OCI-LY1 (cell line): ENCODE measurements at regions not wholly inside any gene's neighbourhood (a gene's known extent, or its start where the extent isn't known, plus 50 kb on each side); places are given as distances from the start of the nearest gene placed in this dataset.

Source experiments
- H2AFZ ChIP-seq: fragments of 200-600 bp; sonication (generic), shearing (Covaris generic); 2 replicates; pipeline ENCODE4 v1.6.0; 2014; ENCODE audit warnings: antibody characterized with exemption, mild to moderate bottlenecking, low read length
- H3F3A ChIP-seq: fragments of 200-600 bp; sonication (generic), shearing (Covaris generic); 2 replicates; pipeline ENCODE4 v1.6.0; 2014; ENCODE audit warnings: mild to moderate bottlenecking, antibody characterized with exemption, low read length, moderate library complexity; ENCODE audit not compliant: insufficient read depth
- H3K27ac ChIP-seq: fragments of 200-600 bp; sonication (generic); 2 replicates; pipeline ENCODE4 v1.5.1; 2014; ENCODE audit warnings: low read length, mixed run types, mild to moderate bottlenecking, low read depth; ENCODE audit not compliant: poor library complexity, severe bottlenecking
- H3K27me3 ChIP-seq: fragments of 200-600 bp; sonication (generic); 2 replicates; pipeline ENCODE4 v1.6.0; 2014; ENCODE audit warnings: antibody characterized with exemption, mild to moderate bottlenecking, low read length, moderate library complexity; ENCODE audit not compliant: insufficient read depth
- H3K36me3 ChIP-seq: fragments of 200-600 bp; sonication (generic); 2 replicates; pipeline ENCODE4 v1.6.1; 2014; ENCODE audit warnings: mild to moderate bottlenecking, antibody characterized with exemption, low read length, moderate library complexity, mixed read lengths; ENCODE audit not compliant: insufficient read depth
- H3K4me1 ChIP-seq: fragments of 200-600 bp; sonication (generic); 2 replicates; pipeline ENCODE4 v1.5.1; 2014; ENCODE audit warnings: mild to moderate bottlenecking, low read length, moderate library complexity; ENCODE audit not compliant: insufficient read depth, severe bottlenecking
- H3K4me2 ChIP-seq: fragments of 200-600 bp; sonication (generic), shearing (Covaris generic); 2 replicates; pipeline ENCODE4 v1.6.1; 2014; ENCODE audit warnings: low read length
- H3K4me3 ChIP-seq: fragments of 200-600 bp; sonication (generic); 2 replicates; pipeline ENCODE4 v1.5.1; 2014; ENCODE audit warnings: low read length, low read depth, mild to moderate bottlenecking, mixed read lengths; ENCODE audit not compliant: poor library complexity, severe bottlenecking
- H3K79me2 ChIP-seq: fragments of 200-600 bp; shearing (Covaris generic); 2 replicates; pipeline ENCODE4 v1.6.1; 2016; ENCODE audit warnings: mixed run types, low read length, mixed read lengths; ENCODE audit not compliant: insufficient read depth
- H3K9ac ChIP-seq: fragments of 200-600 bp; sonication (generic), shearing (Covaris generic); 2 replicates; pipeline ENCODE4 v1.6.1; 2014; ENCODE audit warnings: mild to moderate bottlenecking, low read length, mixed read lengths
- H3K9me2 ChIP-seq: fragments of 200-600 bp; sonication (generic), shearing (Covaris generic); 2 replicates; pipeline ENCODE4 v1.6.1; 2014; ENCODE audit warnings: low read depth, mild to moderate bottlenecking, low read length, mixed read lengths
- H3K9me3 ChIP-seq: fragments of 200-600 bp; shearing (Covaris generic); 2 replicates; pipeline ENCODE4 v1.6.1; 2014; ENCODE audit warnings: low read length, mixed read lengths
- H4K20me1 ChIP-seq: fragments of 200-600 bp; sonication (generic), shearing (Covaris generic); 2 replicates; pipeline ENCODE4 v1.6.0; 2016; ENCODE audit warnings: mild to moderate bottlenecking, low read length; ENCODE audit not compliant: insufficient read depth
- EZH2 ChIP-seq: fragments of 200-600 bp; sonication (generic), shearing (Covaris generic); IDR thresholded peaks from 2 replicates; pipeline ENCODE4 v1.8.0; 2017; ENCODE audit warnings: borderline replicate concordance, mixed run types, mild to moderate bottlenecking, antibody characterized with exemption, low read length, moderate library complexity, mixed read lengths
- TF ChIP-seq, protein P1 (sequence below): fragments of 200-600 bp; sonication (generic), shearing (Covaris generic); IDR thresholded peaks from 2 replicates; pipeline ENCODE4 v1.5.1; 2017; ENCODE audit warnings: mild to moderate bottlenecking, antibody characterized with exemption, low read length, moderate library complexity, mixed read lengths

DNA sequence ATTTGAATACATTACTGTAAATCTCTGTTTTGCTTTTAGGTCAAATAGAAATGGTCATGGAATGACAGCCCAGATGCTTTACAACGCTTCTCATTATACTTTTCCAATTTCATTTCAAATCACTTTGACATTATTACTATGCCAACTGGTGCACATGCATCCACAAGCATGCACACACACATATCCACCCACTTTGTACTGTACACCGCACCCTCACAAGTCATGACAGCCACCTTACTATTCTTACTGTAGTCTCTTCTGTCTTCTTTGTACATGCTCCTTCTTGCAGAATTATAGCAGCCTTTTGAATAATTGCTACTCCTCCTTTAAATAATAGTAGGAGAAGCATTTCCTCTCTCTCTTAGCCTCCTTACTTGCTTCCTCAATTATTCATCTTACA lies 1361.4 kb downstream of the ROBO1 start:
- no peak overlapping the region for H2AFZ ChIP-seq
- no peak for TF ChIP-seq EZH2
- TF ChIP-seq, protein P1, sequence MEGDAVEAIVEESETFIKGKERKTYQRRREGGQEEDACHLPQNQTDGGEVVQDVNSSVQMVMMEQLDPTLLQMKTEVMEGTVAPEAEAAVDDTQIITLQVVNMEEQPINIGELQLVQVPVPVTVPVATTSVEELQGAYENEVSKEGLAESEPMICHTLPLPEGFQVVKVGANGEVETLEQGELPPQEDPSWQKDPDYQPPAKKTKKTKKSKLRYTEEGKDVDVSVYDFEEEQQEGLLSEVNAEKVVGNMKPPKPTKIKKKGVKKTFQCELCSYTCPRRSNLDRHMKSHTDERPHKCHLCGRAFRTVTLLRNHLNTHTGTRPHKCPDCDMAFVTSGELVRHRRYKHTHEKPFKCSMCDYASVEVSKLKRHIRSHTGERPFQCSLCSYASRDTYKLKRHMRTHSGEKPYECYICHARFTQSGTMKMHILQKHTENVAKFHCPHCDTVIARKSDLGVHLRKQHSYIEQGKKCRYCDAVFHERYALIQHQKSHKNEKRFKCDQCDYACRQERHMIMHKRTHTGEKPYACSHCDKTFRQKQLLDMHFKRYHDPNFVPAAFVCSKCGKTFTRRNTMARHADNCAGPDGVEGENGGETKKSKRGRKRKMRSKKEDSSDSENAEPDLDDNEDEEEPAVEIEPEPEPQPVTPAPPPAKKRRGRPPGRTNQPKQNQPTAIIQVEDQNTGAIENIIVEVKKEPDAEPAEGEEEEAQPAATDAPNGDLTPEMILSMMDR, result no peak
- H4K20me1 ChIP-seq, result no peaks in the 10 kb centered on the region
- H3K4me2 ChIP-seq, result no peak overlapping the region
- no peaks in the 10 kb centered on the region for H3K36me3 ChIP-seq
- H3K27ac ChIP-seq, result no peak overlapping the region
- no peaks in the 10 kb centered on the region for H3K27me3 ChIP-seq
- no peak overlapping the region for H3K4me3 ChIP-seq
- H3F3A ChIP-seq, result no peaks in the 10 kb centered on the region
- no peaks in the 10 kb centered on the region for H3K9me2 ChIP-seq
- no peaks in the 10 kb centered on the region for H3K4me1 ChIP-seq
- no peaks in the 10 kb centered on the region for H3K79me2 ChIP-seq
- H3K9me3 ChIP-seq, result no peaks in the 10 kb centered on the region
- H3K9ac ChIP-seq, result no peak overlapping the region

DNA sequence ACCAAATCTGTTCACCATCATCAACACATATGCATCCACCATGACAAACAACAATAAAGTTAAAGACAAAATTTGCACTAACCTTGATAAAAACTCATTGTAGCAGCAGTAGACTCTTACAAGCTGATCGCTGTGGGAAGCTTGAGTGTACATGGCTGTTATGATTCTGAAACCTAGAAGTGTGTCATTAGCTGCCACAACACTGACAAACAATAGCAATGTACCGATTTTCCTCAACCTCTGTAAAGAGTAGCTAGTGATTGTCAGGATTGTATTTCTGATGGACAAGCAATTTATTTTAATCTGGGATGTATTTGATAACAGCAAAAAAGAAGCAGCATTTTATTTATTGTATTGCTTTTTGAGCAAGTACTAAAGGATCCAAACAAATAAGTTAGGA lies 1357.7 kb downstream of the ROBO1 start:
- Histone ChIP-seq H3K9ac (no peak overlapping the region), H3F3A (no peaks in the 10 kb centered on the region), H3K27me3 (no peaks in the 10 kb centered on the region), H3K4me3 (no peak overlapping the region), H3K4me1 (no peaks in the 10 kb centered on the region), H3K36me3 (no peaks in the 10 kb centered on the region), H4K20me1 (no peaks in the 10 kb centered on the region), H2AFZ (no peak overlapping the region), H3K9me2 (no peaks in the 10 kb centered on the region), H3K79me2 (no peaks in the 10 kb centered on the region), H3K9me3 (no peaks in the 10 kb centered on the region), H3K27ac (no peak overlapping the region), H3K4me2 (no peak overlapping the region)
- TF ChIP-seq, protein P1, result no peak
- no peak for TF ChIP-seq EZH2

DNA sequence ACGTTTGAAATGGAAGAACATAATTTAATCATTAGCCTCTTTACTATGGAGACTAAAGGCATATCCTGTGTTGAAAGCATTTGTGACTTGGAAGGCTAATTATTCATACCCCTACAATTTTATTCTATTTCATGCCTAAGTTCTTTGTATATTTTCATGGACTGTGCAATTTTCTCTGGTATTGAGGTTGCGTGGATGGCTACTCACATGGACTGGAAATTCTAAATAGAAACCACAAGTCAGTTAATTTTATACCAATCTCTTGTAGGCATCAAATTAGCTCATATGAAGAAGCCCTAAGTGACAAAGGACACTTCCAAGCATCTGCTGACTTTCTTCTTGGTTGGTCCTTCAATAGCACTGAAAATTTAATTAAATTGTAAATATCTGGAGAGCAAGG lies 1353.5 kb downstream of the ROBO1 start:
- no peak overlapping the region for H2AFZ ChIP-seq
- no peak for TF ChIP-seq EZH2
- TF ChIP-seq, protein P1, result no peak
- no peaks in the 10 kb centered on the region for H3K27me3 ChIP-seq
- no peaks in the 10 kb centered on the region for H3K9me2 ChIP-seq
- no peaks in the 10 kb centered on the region for H3K4me1 ChIP-seq
- H3K79me2 ChIP-seq, result no peaks in the 10 kb centered on the region
- no peaks in the 10 kb centered on the region for H3F3A ChIP-seq
- no peaks in the 10 kb centered on the region for H4K20me1 ChIP-seq
- no peak overlapping the region for H3K9ac ChIP-seq
- H3K9me3 ChIP-seq, result no peaks in the 10 kb centered on the region
- H3K4me2 ChIP-seq, result no peak overlapping the region
- H3K36me3 ChIP-seq, result no peaks in the 10 kb centered on the region
- no peak overlapping the region for H3K27ac ChIP-seq
- no peak overlapping the region for H3K4me3 ChIP-seq
